GM12878 (cell line): ENCODE measurements at regions not wholly inside any gene's neighbourhood (a gene's known extent, or its start where the extent isn't known, plus 50 kb on each side); places are given as distances from the start of the nearest gene placed in this dataset.

Experiments
- ATAC-seq: fragments of 200-7000 bp; cut with Tn5 transposase; 3 replicates; pipeline ENCODE4 v1.9.1; 2020; ENCODE audit warnings: mild to moderate bottlenecking, moderate library complexity
- BruUV-seq: library from RNA; stranded (reverse); fragments of 400-500 nt; replicated peaks from 2 replicates; lab custom pipeline; 2021; lab: Mats Ljungman, UMichigan
- CTCF ChIA-PET: fragments of 300-600 bp; sonication (Branson Sonifier 250); formaldehyde crosslinking; extraction: SDS; loops from one replicate; lab custom pipeline; 2021; ENCODE audit warnings: inconsistent platforms; lab: Yijun Ruan, JAX
- POLR2A ChIA-PET: fragments of 350-600 bp; formaldehyde crosslinking; extraction: SDS; loops from one replicate; lab custom pipeline; 2021; ENCODE audit warnings: inconsistent platforms; lab: Charles Lee
- RAD21 ChIA-PET: fragments of 300-600 bp; sonication (Branson Sonifier 250); formaldehyde crosslinking; loops from one replicate; lab custom pipeline; 2023; ENCODE audit warnings: antibody characterized with exemption; ENCODE audit not compliant: unreplicated experiment; lab: Charles Lee
- SMC1A ChIA-PET: fragments of 300-600 bp; sonication (Branson Sonifier 250); formaldehyde crosslinking; loops from one replicate; lab custom pipeline; 2023; ENCODE audit not compliant: unreplicated experiment, uncharacterized antibody; lab: Charles Lee
- DNase-seq: peaks from one replicate; pipeline ENCODE4 v3.0.0-alpha.2; 2011; ENCODE audit warnings: low read depth, low spot score
- FAIRE-seq: peaks from 3 replicates; lab custom pipeline; 2011; peaks lifted over from hg19 to GRCh38; lab: Jason Lieb, UNC
- H2AFZ ChIP-seq: 2 replicates; pipeline ENCODE4 v1.6.0; 2011; ENCODE audit warnings: low read depth, low read length, control low read depth; ENCODE audit not compliant: control insufficient read depth
- H3K27ac ChIP-seq: 2 replicates; pipeline ENCODE4 v1.5.1; 2011; ENCODE audit warnings: control low read depth; ENCODE audit not compliant: control insufficient read depth, insufficient read depth
- H3K27me3 ChIP-seq, 2 experiments: replicated peaks in 1 of 2; 2 replicates each; pipeline versions ENCODE4 v1.6.0 to v1.6.1; 2011; ENCODE audit warnings: low read length in 1 of 2; ENCODE audit not compliant: control insufficient read depth in 2 of 2, insufficient read depth in 2 of 2
- H3K36me3 ChIP-seq, 2 experiments: 2 replicates each; pipeline ENCODE4 v1.5.1; 2011; ENCODE audit warnings: low read length in 1 of 2; ENCODE audit not compliant: control insufficient read depth in 2 of 2, insufficient read depth in 2 of 2
- H3K4me1 ChIP-seq: 2 replicates; pipeline ENCODE4 v1.6.1; 2011; ENCODE audit warnings: mild to moderate bottlenecking, low read length, moderate library complexity, mixed read lengths; ENCODE audit not compliant: control insufficient read depth, insufficient read depth
- H3K4me2 ChIP-seq: 2 replicates; pipeline ENCODE4 v1.6.0; 2011; ENCODE audit warnings: control low read depth; ENCODE audit not compliant: control insufficient read depth, insufficient read depth
- H3K4me3 ChIP-seq: fragments of 200-600 bp; sonication (generic); 2 replicates; pipeline ENCODE4 v1.5.1; 2016
- H3K79me2 ChIP-seq: 2 replicates; pipeline ENCODE4 v1.6.0; 2011; ENCODE audit warnings: low read length; ENCODE audit not compliant: control insufficient read depth, insufficient read depth
- H3K9ac ChIP-seq: 2 replicates; pipeline ENCODE4 v1.8.0; 2011; ENCODE audit warnings: low read length, control low read depth, mixed read lengths; ENCODE audit not compliant: control insufficient read depth, insufficient read depth
- H3K9me3 ChIP-seq: replicated peaks from 3 replicates; pipeline ENCODE4 v1.5.1; 2011; ENCODE audit warnings: mild to moderate bottlenecking, low read length; ENCODE audit not compliant: control insufficient read depth, insufficient read depth
- H4K20me1 ChIP-seq: 2 replicates; pipeline ENCODE4 v1.6.0; 2011; ENCODE audit not compliant: control insufficient read depth, insufficient read depth
- CEBPB ChIP-seq, 2 experiments: fragments of 150-350 bp in 1 of 2; IDR thresholded peaks; 2 replicates each; pipeline ENCODE4 v1.6.1; 2012 to 2014; ENCODE audit warnings: low read depth in 2 of 2, low read length in 2 of 2, borderline replicate concordance in 1 of 2, inconsistent platforms in 1 of 2
- E2F8 ChIP-seq: fragments of 450-650 bp; IDR thresholded peaks from 2 replicates; pipeline ENCODE4 v1.6.1; 2018; ENCODE audit warnings: mild to moderate bottlenecking, low read depth, moderate library complexity; ENCODE audit not compliant: partially characterized antibody
- EED ChIP-seq: sonication (generic); IDR thresholded peaks from 2 replicates; pipeline ENCODE4 v1.6.1; 2016; ENCODE audit warnings: antibody characterized with exemption, low read depth
- FOXM1 ChIP-seq: IDR thresholded peaks from 2 replicates; pipeline ENCODE4 v1.6.1; 2012; ENCODE audit warnings: low read depth, mild to moderate bottlenecking, inconsistent platforms, low read length, moderate library complexity
- GATAD2B ChIP-seq: fragments of 450-650 bp; conservative IDR thresholded peaks from 2 replicates; pipeline ENCODE4 v1.6.1; 2017; ENCODE audit warnings: low read depth, mild to moderate bottlenecking, moderate library complexity
- NR2F1 ChIP-seq: fragments of 450-650 bp; conservative IDR thresholded peaks from 2 replicates; pipeline ENCODE4 v1.6.1; 2017; ENCODE audit warnings: mild to moderate bottlenecking
- SIX5 ChIP-seq: IDR thresholded peaks from 2 replicates; pipeline ENCODE4 v1.6.1; 2011; ENCODE audit warnings: mild to moderate bottlenecking, low read depth, low read length, moderate library complexity; ENCODE audit not compliant: severe bottlenecking
- SKIL ChIP-seq: fragments of 450-650 bp; IDR thresholded peaks from 2 replicates; pipeline ENCODE4 v1.6.1; 2017; ENCODE audit warnings: mild to moderate bottlenecking, low read depth, inconsistent platforms; ENCODE audit not compliant: poor library complexity, severe bottlenecking
- SP1 ChIP-seq: IDR thresholded peaks from one replicate; pipeline ENCODE4 v1.6.1; 2011; ENCODE audit warnings: low read depth, low read length
- STAT3 ChIP-seq: IDR thresholded peaks from 2 replicates; pipeline ENCODE4 v1.6.1; 2011; ENCODE audit warnings: low read depth, low read length, improper control_type of control experiment
- TAF1 ChIP-seq: IDR thresholded peaks from 2 replicates; pipeline ENCODE4 v1.6.1; 2011; ENCODE audit warnings: mild to moderate bottlenecking, low read depth, low read length, borderline replicate concordance
- TCF3 ChIP-seq: IDR thresholded peaks from 2 replicates; pipeline ENCODE4 v1.6.1; 2012; ENCODE audit warnings: low read depth, mild to moderate bottlenecking, low read length, borderline replicate concordance; ENCODE audit not compliant: insufficient read depth
- TCF7 ChIP-seq: IDR thresholded peaks from 2 replicates; pipeline ENCODE4 v1.6.1; 2014; ENCODE audit warnings: antibody characterized with exemption, borderline replicate concordance
- ZZZ3 ChIP-seq: IDR thresholded peaks from 2 replicates; pipeline ENCODE4 v1.6.1; 2011; ENCODE audit warnings: low read depth; ENCODE audit not compliant: control insufficient read depth, insufficient read length
- WGBS: methylation state at CpG from one replicate; pipeline ENCODE4 v1.1.6; 2016; ENCODE audit warnings: low lambda C conversion rate; ENCODE audit not compliant: insufficient replicate concordance, insufficient coverage; ENCODE audit errors: missing lambda C conversion rate; 5-methylcytosine and 5-hydroxymethylcytosine counted together
- in situ Hi-C: fragments of 300-500 bp; cut with MboI; formaldehyde crosslinking; loops from 9 replicates; pipeline ENCODE4 v1.14.3; 2018; ENCODE audit warnings: mixed read lengths
- intact Hi-C: fragments of 100-400 bp; cut with micrococcal nuclease; formaldehyde crosslinking; loops from one replicate; pipeline ENCODE4 v1.14.2; 2022; ENCODE audit not compliant: unreplicated experiment

- no peak for TF ChIP-seq E2F8
- no peak for TF ChIP-seq CEBPB (IDR thresholded peaks at IDR 0.05; ENCODE audit: borderline replicate concordance in 1 of 2, low read depth in 2 of 2, low read length in 2 of 2)
- TF ChIP-seq TCF7: no peak
- TF ChIP-seq SKIL: no peak
- TF ChIP-seq STAT3: no peak
Observed at GRCh38 chr21:35838987-35839763, 221.2 kb downstream of the SETD4 start (continued).

- TF ChIP-seq SIX5 (no peak), SKIL (no peak), TCF3 (no peak), TAF1 (no peak), FOXM1 (no peak), GATAD2B (no peak), SP1 (no peak), EED (no peak), NR2F1 (no peak), ZZZ3 (no peak)
- Histone ChIP-seq H3K4me2 (no peak overlapping the region), H4K20me1 (no peaks in the 10 kb centered on the region), H3K9ac (no peak overlapping the region), H2AFZ (no peak overlapping the region), H3K79me2 (no peaks in the 10 kb centered on the region), H3K27me3 (no peaks in the 10 kb centered on the region; a peak in 1 of 4 replicates), H3K4me1 (no peaks in the 10 kb centered on the region), H3K4me3 (no peak overlapping the region), H3K9me3 (no peaks in the 10 kb centered on the region; the same call in 2 of the 3 replicates), H3K27ac (no peak overlapping the region), H3K36me3 (no peaks in the 10 kb centered on the region)
- ChIA-PET CTCF (interaction anchor here (2.6 to 3.4 kb wide), 3 partner anchors 191 to 1146 kb away, joined by 16 to 36 read pairs (median 21); no protein-coding TSS in a partner anchor), SMC1A (no interaction called here), POLR2A (no interaction called here), RAD21 (no interaction called here)
- in situ Hi-C loops (loop anchor here (5.0 kb wide), 1 partner anchor 1091 kb away; no protein-coding TSS in a partner anchor), intact Hi-C loops (no loop called here)
- FAIRE-seq: no peak
- DNase-seq: no peak
- no peak for ATAC-seq
- 0% methylated on average over 1 of the region's 1 CpG for WGBS
- BruUV-seq: no TSS peak
Observed at GRCh38 chr21:35838350-35838749, 222.0 kb downstream of the SETD4 start.
